OCI-LY7 (cell line): ENCODE measurements at regions not wholly inside any gene's neighbourhood (a gene's known extent, or its start where the extent isn't known, plus 50 kb on each side); places are given as distances from the start of the nearest gene placed in this dataset.

Source experiments
- BruUV-seq: library from RNA; stranded (reverse); fragments of 400-500 nt; replicated peaks from 2 replicates; lab custom pipeline; 2021; lab: Mats Ljungman, UMichigan
- CTCF ChIA-PET: fragments of 300-600 bp; sonication (Branson Sonifier 250); formaldehyde crosslinking; loops from one replicate; lab custom pipeline; 2022; ENCODE audit warnings: antibody characterized with exemption; ENCODE audit not compliant: unreplicated experiment; lab: Charles Lee
- POLR2A ChIA-PET: fragments of 300-600 bp; sonication (Branson Sonifier 250); formaldehyde crosslinking; loops from one replicate; lab custom pipeline; 2022; ENCODE audit warnings: antibody characterized with exemption; lab: Charles Lee
- DNase-seq: peaks from one replicate; pipeline ENCODE4 v3.0.0-alpha.2; 2015; ENCODE audit warnings: low spot score
- H2AFZ ChIP-seq: fragments of 200-600 bp; sonication (generic), shearing (Covaris generic); 2 replicates; pipeline ENCODE4 v1.6.1; 2014; ENCODE audit warnings: mild to moderate bottlenecking, antibody characterized with exemption, low read length, moderate library complexity
- H3K27ac ChIP-seq: fragments of 200-600 bp; sonication (generic); 2 replicates; pipeline ENCODE4 v1.5.1; 2014; ENCODE audit warnings: mixed run types, low read depth, mild to moderate bottlenecking, moderate library complexity, low read length, inconsistent platforms; ENCODE audit not compliant: poor library complexity, severe bottlenecking
- H3K36me3 ChIP-seq: fragments of 200-600 bp; sonication (generic); 2 replicates; pipeline ENCODE4 v1.6.1; 2014; ENCODE audit warnings: mild to moderate bottlenecking, antibody characterized with exemption, low read length, moderate library complexity, mixed read lengths; ENCODE audit not compliant: insufficient read depth
- H3K4me1 ChIP-seq: fragments of 200-600 bp; sonication (generic); 2 replicates; pipeline ENCODE4 v1.5.1; 2014; ENCODE audit warnings: mild to moderate bottlenecking, low read length; ENCODE audit not compliant: insufficient read depth, poor library complexity, severe bottlenecking
- H3K4me2 ChIP-seq: fragments of 200-600 bp; sonication (generic); 2 replicates; pipeline ENCODE4 v1.6.1; 2014; ENCODE audit warnings: mild to moderate bottlenecking, low read length
- H3K4me3 ChIP-seq: fragments of 200-600 bp; sonication (generic); 2 replicates; pipeline ENCODE4 v1.5.1; 2014; ENCODE audit warnings: mild to moderate bottlenecking, low read depth, low read length; ENCODE audit not compliant: poor library complexity, severe bottlenecking
- H3K79me2 ChIP-seq: fragments of 200-600 bp; sonication (generic); 2 replicates; pipeline ENCODE4 v1.6.1; 2016; ENCODE audit warnings: low read depth, mild to moderate bottlenecking, low read length, moderate library complexity, mixed read lengths; ENCODE audit not compliant: insufficient read depth
- H3K9me2 ChIP-seq: fragments of 200-600 bp; sonication (generic); 2 replicates; pipeline ENCODE4 v1.6.1; 2016; ENCODE audit warnings: mild to moderate bottlenecking, low read length, mixed read lengths; ENCODE audit not compliant: insufficient read depth
- H3K9me3 ChIP-seq: fragments of 200-600 bp; sonication (generic); 2 replicates; pipeline ENCODE4 v1.6.1; 2014; ENCODE audit warnings: mild to moderate bottlenecking, mixed run types, low read length, mixed read lengths
- H4K20me1 ChIP-seq: fragments of 200-600 bp; sonication (generic); 2 replicates; pipeline ENCODE4 v1.6.1; 2014; ENCODE audit warnings: mild to moderate bottlenecking, antibody characterized with exemption, low read length, moderate library complexity, mixed read lengths; ENCODE audit not compliant: insufficient read depth
- CTCF ChIP-seq: fragments of 200-600 bp; sonication (generic); conservative IDR thresholded peaks from 2 replicates; pipeline ENCODE4 v1.5.1; 2014; ENCODE audit warnings: mild to moderate bottlenecking, antibody characterized with exemption, low read length, moderate library complexity, mixed read lengths
- EZH2phosphoT487 ChIP-seq: fragments of 200-600 bp; sonication (generic); IDR thresholded peaks from 2 replicates; pipeline ENCODE4 v1.6.1; 2018; ENCODE audit warnings: low read depth, borderline replicate concordance, mild to moderate bottlenecking, mixed run types, antibody characterized with exemption, low read length, moderate library complexity, mixed read lengths
- intact Hi-C: fragments of 100-400 bp; cut with micrococcal nuclease; formaldehyde crosslinking; loops from one replicate; pipeline ENCODE4 v1.10.0; 2022; ENCODE audit not compliant: unreplicated experiment

- BruUV-seq, result no TSS peak
- Histone ChIP-seq H3K4me3 (no peak overlapping the region), H3K9me3 (no peaks in the 10 kb centered on the region; the same call in 1 of the 2 replicates), H2AFZ (no peak overlapping the region), H3K79me2 (no peaks in the 10 kb centered on the region), H3K27ac (no peak overlapping the region), H3K4me2 (no peak overlapping the region), H3K4me1 (no peaks in the 10 kb centered on the region), H4K20me1 (no peaks in the 10 kb centered on the region), H3K9me2 (no peaks in the 10 kb centered on the region), H3K36me3 (no peaks in the 10 kb centered on the region)
- ChIA-PET POLR2A (no interaction called here), CTCF (no interaction called here)
- TF ChIP-seq CTCF, result no peak
- no peak for TF ChIP-seq EZH2phosphoT487
- no peak for DNase-seq
- intact Hi-C loops, result no loop called here
Observed at GRCh38 chr21:27477296-27477695, 510.4 kb upstream of the ADAMTS5 start.

GRCh38 chr21:27476696-27477095 lies 509.8 kb upstream of the ADAMTS5 start:
- CTCF ChIA-PET, result no interaction called here
- no peaks in the 10 kb centered on the region for H3K4me1 ChIP-seq
- TF ChIP-seq CTCF, result no peak
- TF ChIP-seq EZH2phosphoT487, result no peak
- H3K9me3 ChIP-seq, result no peaks in the 10 kb centered on the region; the same call in 1 of the 2 replicates
- H3K79me2 ChIP-seq, result no peaks in the 10 kb centered on the region
- POLR2A ChIA-PET, result no interaction called here
- no peak overlapping the region for H3K4me2 ChIP-seq
- H3K4me3 ChIP-seq, result no peak overlapping the region
- DNase-seq, result no peak
- no peaks in the 10 kb centered on the region for H4K20me1 ChIP-seq
- H2AFZ ChIP-seq, result no peak overlapping the region
- intact Hi-C loops, result no loop called here
- no TSS peak for BruUV-seq
- H3K27ac ChIP-seq, result no peak overlapping the region
- no peaks in the 10 kb centered on the region for H3K9me2 ChIP-seq
- H3K36me3 ChIP-seq, result no peaks in the 10 kb centered on the region

- Histone ChIP-seq H3K79me2 (no peaks in the 10 kb centered on the region), H4K20me1 (no peaks in the 10 kb centered on the region), H3K27ac (no peak overlapping the region), H3K4me3 (no peak overlapping the region), H2AFZ (no peak overlapping the region), H3K9me2 (no peaks in the 10 kb centered on the region), H3K4me2 (no peak overlapping the region), H3K4me1 (no peaks in the 10 kb centered on the region), H3K36me3 (no peaks in the 10 kb centered on the region), H3K9me3 (no peaks in the 10 kb centered on the region; the same call in 1 of the 2 replicates)
- no peak for DNase-seq
- intact Hi-C loops, result no loop called here
- CTCF ChIA-PET, result no interaction called here
- no peak for TF ChIP-seq EZH2phosphoT487
- TF ChIP-seq CTCF, result no peak
- POLR2A ChIA-PET, result interaction anchor here (0.6 kb wide), 1 partner anchor 355 kb away, joined by 3 read pairs; no protein-coding TSS in a partner anchor
- no TSS peak for BruUV-seq
Observed at GRCh38 chr21:27475363-27475955, 508.6 kb upstream of the ADAMTS5 start.
